ENCODE measurements at regions not wholly inside any gene's neighbourhood (a gene's known extent, or its start where the extent isn't known, plus 50 kb on each side); places are given as distances from the start of the nearest gene placed in this dataset.

GRCh38 chr3:23078735-23079134 is 124.4 kb upstream of the UBE2E2 start:
- no peak overlapping the region for H3K9ac ChIP-seq (ENCODE audit: low read length)
- no peak overlapping the region for H3K4me3 ChIP-seq (ENCODE audit: low read length)

GRCh38 chr3:23079976-23080375 is 123.2 kb upstream of the UBE2E2 start:
- Histone ChIP-seq H3K27me3 (ENCODE audit: control insufficient read depth, insufficient read depth, low read length) (no peaks in the 10 kb centered on the region), H3K4me3 (ENCODE audit: low read length) (no peak overlapping the region), H3K27ac (ENCODE audit: low read depth, low read length) (no peak overlapping the region), H3K9ac (ENCODE audit: low read length) (no peak overlapping the region), H3K4me1 (ENCODE audit: control insufficient read depth, insufficient read depth, low read length) (peaks cover 2% of the 10 kb centered on the region), H3K36me3 (ENCODE audit: control insufficient read depth, insufficient read depth, low read length) (no peaks in the 10 kb centered on the region)

More at GRCh38 chr3:23078735-23079134, 124.4 kb upstream of the UBE2E2 start:
- Histone ChIP-seq H3K4me1 (ENCODE audit: control insufficient read depth, insufficient read depth, low read length) (peaks cover 2% of the 10 kb centered on the region), H3K27me3 (ENCODE audit: control insufficient read depth, insufficient read depth, low read length) (no peaks in the 10 kb centered on the region), H3K27ac (ENCODE audit: low read depth, low read length) (no peak overlapping the region), H3K36me3 (ENCODE audit: control insufficient read depth, insufficient read depth, low read length) (no peaks in the 10 kb centered on the region)

GRCh38 chr3:23083701-23084100 is 119.4 kb upstream of the UBE2E2 start:
- H3K9ac ChIP-seq (ENCODE audit: low read length), result no peak overlapping the region
- no peak overlapping the region for H3K4me3 ChIP-seq (ENCODE audit: low read length)
- H3K36me3 ChIP-seq (ENCODE audit: control insufficient read depth, insufficient read depth, low read length), result no peaks in the 10 kb centered on the region
- H3K27me3 ChIP-seq (ENCODE audit: control insufficient read depth, insufficient read depth, low read length), result no peaks in the 10 kb centered on the region
- no peak overlapping the region for H3K27ac ChIP-seq (ENCODE audit: low read depth, low read length)
- no peaks in the 10 kb centered on the region for H3K4me1 ChIP-seq (ENCODE audit: control insufficient read depth, insufficient read depth, low read length)

- Histone ChIP-seq H3K9ac (ENCODE audit: low read length) (no peak overlapping the region), H3K27me3 (ENCODE audit: control insufficient read depth, insufficient read depth, low read length) (no peaks in the 10 kb centered on the region), H3K4me3 (ENCODE audit: low read length) (no peak overlapping the region), H3K27ac (ENCODE audit: low read depth, low read length) (no peak overlapping the region), H3K4me1 (ENCODE audit: control insufficient read depth, insufficient read depth, low read length) (no peaks in the 10 kb centered on the region), H3K36me3 (ENCODE audit: control insufficient read depth, insufficient read depth, low read length) (no peaks in the 10 kb centered on the region)
These were observed 118.8 kb upstream of the UBE2E2 start for GRCh38 chr3:23084367-23084766.

GRCh38 chr3:23085261-23085660 is 117.9 kb upstream of the UBE2E2 start:
- Histone ChIP-seq H3K36me3 (ENCODE audit: control insufficient read depth, insufficient read depth, low read length) (no peaks in the 10 kb centered on the region), H3K4me3 (ENCODE audit: low read length) (no peak overlapping the region), H3K4me1 (ENCODE audit: control insufficient read depth, insufficient read depth, low read length) (no peaks in the 10 kb centered on the region), H3K27ac (ENCODE audit: low read depth, low read length) (no peak overlapping the region), H3K9ac (ENCODE audit: low read length) (no peak overlapping the region), H3K27me3 (ENCODE audit: control insufficient read depth, insufficient read depth, low read length) (no peaks in the 10 kb centered on the region)

GRCh38 chr3:23086331-23086730 is 116.8 kb upstream of the UBE2E2 start:
- no peaks in the 10 kb centered on the region for H3K36me3 ChIP-seq (ENCODE audit: control insufficient read depth, insufficient read depth, low read length)
- H3K9ac ChIP-seq (ENCODE audit: low read length), result no peak overlapping the region
- H3K27me3 ChIP-seq (ENCODE audit: control insufficient read depth, insufficient read depth, low read length), result no peaks in the 10 kb centered on the region
- H3K4me3 ChIP-seq (ENCODE audit: low read length), result no peak overlapping the region
- no peaks in the 10 kb centered on the region for H3K4me1 ChIP-seq (ENCODE audit: control insufficient read depth, insufficient read depth, low read length)
- H3K27ac ChIP-seq (ENCODE audit: low read depth, low read length), result no peak overlapping the region

GRCh38 chr3:23086831-23087230 is 116.3 kb upstream of the UBE2E2 start:
- Histone ChIP-seq H3K4me1 (ENCODE audit: control insufficient read depth, insufficient read depth, low read length) (no peaks in the 10 kb centered on the region), H3K36me3 (ENCODE audit: control insufficient read depth, insufficient read depth, low read length) (no peaks in the 10 kb centered on the region), H3K9ac (ENCODE audit: low read length) (no peak overlapping the region), H3K4me3 (ENCODE audit: low read length) (no peak overlapping the region), H3K27ac (ENCODE audit: low read depth, low read length) (no peak overlapping the region), H3K27me3 (ENCODE audit: control insufficient read depth, insufficient read depth, low read length) (no peaks in the 10 kb centered on the region)

- H3K27me3 ChIP-seq (ENCODE audit: control insufficient read depth, insufficient read depth, low read length), result no peaks in the 10 kb centered on the region
- no peaks in the 10 kb centered on the region for H3K36me3 ChIP-seq (ENCODE audit: control insufficient read depth, insufficient read depth, low read length)
- H3K27ac ChIP-seq (ENCODE audit: low read depth, low read length), result no peak overlapping the region
- no peaks in the 10 kb centered on the region for H3K4me1 ChIP-seq (ENCODE audit: control insufficient read depth, insufficient read depth, low read length)
- H3K4me3 ChIP-seq (ENCODE audit: low read length), result no peak overlapping the region
- no peak overlapping the region for H3K9ac ChIP-seq (ENCODE audit: low read length)
These were observed 108.7 kb upstream of the UBE2E2 start for GRCh38 chr3:23094412-23094811.

GRCh38 chr3:23094890-23095462 is 108.2 kb upstream of the UBE2E2 start:
- Histone ChIP-seq H3K27ac (ENCODE audit: low read depth, low read length) (no peak overlapping the region), H3K27me3 (ENCODE audit: control insufficient read depth, insufficient read depth, low read length) (no peaks in the 10 kb centered on the region), H3K9ac (ENCODE audit: low read length) (no peak overlapping the region), H3K4me3 (ENCODE audit: low read length) (no peak overlapping the region), H3K4me1 (ENCODE audit: control insufficient read depth, insufficient read depth, low read length) (no peaks in the 10 kb centered on the region), H3K36me3 (ENCODE audit: control insufficient read depth, insufficient read depth, low read length) (no peaks in the 10 kb centered on the region)

- Histone ChIP-seq H3K9ac (ENCODE audit: low read length) (no peak overlapping the region), H3K27ac (ENCODE audit: low read depth, low read length) (no peak overlapping the region), H3K4me1 (ENCODE audit: control insufficient read depth, insufficient read depth, low read length) (no peaks in the 10 kb centered on the region), H3K36me3 (ENCODE audit: control insufficient read depth, insufficient read depth, low read length) (no peaks in the 10 kb centered on the region), H3K27me3 (ENCODE audit: control insufficient read depth, insufficient read depth, low read length) (no peaks in the 10 kb centered on the region), H3K4me3 (ENCODE audit: low read length) (no peak overlapping the region)
These were observed 107.1 kb upstream of the UBE2E2 start for GRCh38 chr3:23096041-23096440.

GRCh38 chr3:23099021-23099420 is 104.1 kb upstream of the UBE2E2 start:
- H3K4me1 ChIP-seq (ENCODE audit: control insufficient read depth, insufficient read depth, low read length), result no peaks in the 10 kb centered on the region
- no peaks in the 10 kb centered on the region for H3K36me3 ChIP-seq (ENCODE audit: control insufficient read depth, insufficient read depth, low read length)
- no peak overlapping the region for H3K9ac ChIP-seq (ENCODE audit: low read length)
- H3K4me3 ChIP-seq (ENCODE audit: low read length), result no peak overlapping the region
- no peaks in the 10 kb centered on the region for H3K27me3 ChIP-seq (ENCODE audit: control insufficient read depth, insufficient read depth, low read length)
- no peak overlapping the region for H3K27ac ChIP-seq (ENCODE audit: low read depth, low read length)

- Histone ChIP-seq H3K4me1 (ENCODE audit: control insufficient read depth, insufficient read depth, low read length) (no peaks in the 10 kb centered on the region), H3K27me3 (ENCODE audit: control insufficient read depth, insufficient read depth, low read length) (no peaks in the 10 kb centered on the region), H3K9ac (ENCODE audit: low read length) (no peak overlapping the region), H3K36me3 (ENCODE audit: control insufficient read depth, insufficient read depth, low read length) (no peaks in the 10 kb centered on the region), H3K27ac (ENCODE audit: low read depth, low read length) (no peak overlapping the region), H3K4me3 (ENCODE audit: low read length) (no peak overlapping the region)
These were observed 103.5 kb upstream of the UBE2E2 start for GRCh38 chr3:23099677-23100076.

- H3K27me3 ChIP-seq (ENCODE audit: control insufficient read depth, insufficient read depth, low read length), result no peaks in the 10 kb centered on the region
- H3K4me1 ChIP-seq (ENCODE audit: control insufficient read depth, insufficient read depth, low read length), result no peaks in the 10 kb centered on the region
- no peak overlapping the region for H3K4me3 ChIP-seq (ENCODE audit: low read length)
- H3K9ac ChIP-seq (ENCODE audit: low read length), result no peak overlapping the region
- H3K36me3 ChIP-seq (ENCODE audit: control insufficient read depth, insufficient read depth, low read length), result no peaks in the 10 kb centered on the region
- H3K27ac ChIP-seq (ENCODE audit: low read depth, low read length), result no peak overlapping the region
These were observed 103.0 kb upstream of the UBE2E2 start for GRCh38 chr3:23100106-23100505.
